KMS-11 (cell line): ENCODE measurements at regions not wholly inside any gene's neighbourhood (a gene's known extent, or its start where the extent isn't known, plus 50 kb on each side); places are given as distances from the start of the nearest gene placed in this dataset.

Source experiments
- H2AFZ ChIP-seq: fragments of 200-600 bp; sonication (generic); 2 replicates; pipeline ENCODE4 v1.6.1; 2016; ENCODE audit warnings: antibody characterized with exemption, mixed run types, low read depth
- H3K27ac ChIP-seq: fragments of 200-600 bp; sonication (generic); 2 replicates; pipeline ENCODE4 v1.6.1; 2016; ENCODE audit warnings: mild to moderate bottlenecking, mixed run types
- H3K27me3 ChIP-seq: fragments of 200-600 bp; sonication (generic); 2 replicates; pipeline ENCODE4 v1.6.1; 2017; ENCODE audit warnings: mild to moderate bottlenecking, low read depth, mixed run types, moderate library complexity; ENCODE audit not compliant: insufficient read depth
- H3K36me3 ChIP-seq: fragments of 200-600 bp; sonication (generic); 2 replicates; pipeline ENCODE4 v1.6.1; 2017; ENCODE audit warnings: mild to moderate bottlenecking, mixed run types; ENCODE audit not compliant: insufficient read depth
- H3K4me1 ChIP-seq: fragments of 200-600 bp; sonication (generic); 2 replicates; pipeline ENCODE4 v1.6.1; 2016; ENCODE audit warnings: mild to moderate bottlenecking, low read depth, mixed run types; ENCODE audit not compliant: poor library complexity, severe bottlenecking
- H3K4me2 ChIP-seq: fragments of 200-600 bp; sonication (generic); 2 replicates; pipeline ENCODE4 v1.7.0; 2016; ENCODE audit warnings: mild to moderate bottlenecking, mixed run types
- H3K4me3 ChIP-seq: fragments of 200-600 bp; sonication (generic); IDR thresholded peaks from 2 replicates; pipeline ENCODE4 v1.6.1; 2017; ENCODE audit warnings: low read depth, low read length, mixed read lengths; ENCODE audit not compliant: insufficient read depth
- H3K79me2 ChIP-seq: fragments of 200-600 bp; sonication (generic); 2 replicates; pipeline ENCODE4 v1.6.1; 2016; ENCODE audit warnings: low read depth, mixed run types; ENCODE audit not compliant: insufficient read depth
- H3K9ac ChIP-seq: fragments of 200-600 bp; sonication (generic); 2 replicates; pipeline ENCODE4 v1.6.1; 2016; ENCODE audit warnings: mild to moderate bottlenecking, mixed run types
- H4K20me1 ChIP-seq: fragments of 200-600 bp; sonication (generic); 2 replicates; pipeline ENCODE4 v1.6.1; 2016; ENCODE audit warnings: mild to moderate bottlenecking, mixed run types; ENCODE audit not compliant: insufficient read depth
- CTCF ChIP-seq: fragments of 200-600 bp; sonication (generic); conservative IDR thresholded peaks from 2 replicates; pipeline ENCODE4 v1.6.1; 2017; ENCODE audit warnings: low read depth, mild to moderate bottlenecking, antibody characterized with exemption, low read length, moderate library complexity, mixed read lengths

GRCh38 chr10:21022821-21023220, 125.7 kb upstream of the NEBL start:
- Histone ChIP-seq H3K9ac (no peak overlapping the region), H3K36me3 (no peaks in the 10 kb centered on the region), H2AFZ (no peak overlapping the region), H3K4me1 (no peaks in the 10 kb centered on the region), H3K27me3 (no peaks in the 10 kb centered on the region), H3K79me2 (no peaks in the 10 kb centered on the region), H3K4me2 (no peak overlapping the region), H3K4me3 (no peak overlapping the region), H3K27ac (no peak overlapping the region), H4K20me1 (no peaks in the 10 kb centered on the region)
- TF ChIP-seq CTCF: no peak

- Histone ChIP-seq H3K4me1 (no peaks in the 10 kb centered on the region), H3K27ac (no peak overlapping the region), H2AFZ (no peak overlapping the region), H3K4me2 (no peak overlapping the region), H3K27me3 (no peaks in the 10 kb centered on the region), H3K36me3 (no peaks in the 10 kb centered on the region), H3K9ac (no peak overlapping the region), H3K79me2 (no peaks in the 10 kb centered on the region), H4K20me1 (no peaks in the 10 kb centered on the region), H3K4me3 (no peak overlapping the region)
- TF ChIP-seq CTCF: no peak
These were observed 124.9 kb upstream of the NEBL start for GRCh38 chr10:21021843-21022594.

- H4K20me1 ChIP-seq: no peaks in the 10 kb centered on the region
- no peak overlapping the region for H3K4me2 ChIP-seq
- no peak overlapping the region for H3K9ac ChIP-seq
- no peaks in the 10 kb centered on the region for H3K79me2 ChIP-seq
- no peak overlapping the region for H2AFZ ChIP-seq
- no peak for TF ChIP-seq CTCF
- no peaks in the 10 kb centered on the region for H3K4me1 ChIP-seq
- H3K36me3 ChIP-seq: no peaks in the 10 kb centered on the region
- no peak overlapping the region for H3K4me3 ChIP-seq
- no peaks in the 10 kb centered on the region for H3K27me3 ChIP-seq
- H3K27ac ChIP-seq: no peak overlapping the region
These were observed 124.1 kb upstream of the NEBL start for GRCh38 chr10:21021231-21021630.

GRCh38 chr10:21020545-21020944, 123.4 kb upstream of the NEBL start:
- no peak overlapping the region for H3K4me3 ChIP-seq
- no peaks in the 10 kb centered on the region for H3K79me2 ChIP-seq
- no peaks in the 10 kb centered on the region for H3K36me3 ChIP-seq
- H2AFZ ChIP-seq: no peak overlapping the region
- TF ChIP-seq CTCF: peak; percentile 71
- H3K27ac ChIP-seq: no peak overlapping the region
- no peaks in the 10 kb centered on the region for H3K4me1 ChIP-seq
- no peak overlapping the region for H3K4me2 ChIP-seq
- no peaks in the 10 kb centered on the region for H3K27me3 ChIP-seq
- no peak overlapping the region for H3K9ac ChIP-seq
- H4K20me1 ChIP-seq: no peaks in the 10 kb centered on the region
